Thoracic aorta (tissue), 2 donors: ENCODE measurements at regions not wholly inside any gene's neighbourhood (a gene's known extent, or its start where the extent isn't known, plus 50 kb on each side); places are given as distances from the start of the nearest gene placed in this dataset.

Experiments used
- ATAC-seq: fragments of 150-250 bp; one replicate; pipeline ENCODE4 v1.8.0; 2017; ENCODE audit warnings: low read depth; ENCODE audit not compliant: insufficient number of reproducible peaks, low FRiP score
- DNase-seq: peaks from one replicate; pipeline ENCODE4 v3.0.0-alpha.2; 2020; ENCODE audit warnings: low spot score
- H3K27ac ChIP-seq, 2 donors: fragments of 200-600 bp; sonication (generic); 1 replicate in 1 of 2; 2 replicates in 1 of 2; pipeline ENCODE4 v1.5.1; 2016; ENCODE audit warnings: mild to moderate bottlenecking in 2 of 2, moderate library complexity in 2 of 2
- H3K27me3 ChIP-seq: fragments of 200-600 bp; sonication (generic); replicated peaks from 2 replicates; pipeline ENCODE4 v1.6.0; 2016; ENCODE audit warnings: mild to moderate bottlenecking; ENCODE audit not compliant: insufficient read depth
- H3K36me3 ChIP-seq: fragments of 200-600 bp; sonication (generic); one replicate; pipeline ENCODE4 v1.5.1; 2016
- H3K4me1 ChIP-seq, 2 donors: fragments of 200-600 bp; sonication (generic); 1 replicate in 1 of 2; 2 replicates in 1 of 2; pipeline versions ENCODE4 v1.5.1 to v1.6.0; 2016; ENCODE audit warnings: low read depth in 2 of 2, mild to moderate bottlenecking in 1 of 2; ENCODE audit not compliant: control insufficient read depth in 1 of 2
- H3K4me3 ChIP-seq: fragments of 200-600 bp; sonication (generic); 2 replicates; pipeline ENCODE4 v1.5.1; 2016; ENCODE audit warnings: mild to moderate bottlenecking
- H3K9me3 ChIP-seq: fragments of 200-600 bp; sonication (generic); 2 replicates; pipeline ENCODE4 v1.5.1; 2016
- CTCF ChIP-seq: fragments of 200-600 bp; sonication (generic); IDR thresholded peaks from one replicate; pipeline ENCODE4 v1.5.1; 2019; ENCODE audit warnings: antibody characterized with exemption

GRCh38 chr1:188261849-188262248, 1433.1 kb downstream of the PLA2G4A start:
- Histone ChIP-seq H3K27me3 (no peaks in the 10 kb centered on the region), H3K36me3 (no peaks in the 10 kb centered on the region), H3K9me3 (no peaks in the 10 kb centered on the region), H3K27ac (no peak overlapping the region), H3K4me3 (no peak overlapping the region), H3K4me1 (no peaks in the 10 kb centered on the region)
- ATAC-seq (no peak), DNase-seq (no peak)
- TF ChIP-seq CTCF: no peak

GRCh38 chr1:188269956-188270355, 1441.2 kb downstream of the PLA2G4A start:
- H3K36me3 ChIP-seq: no peaks in the 10 kb centered on the region
- no peaks in the 10 kb centered on the region for H3K27me3 ChIP-seq
- no peaks in the 10 kb centered on the region for H3K9me3 ChIP-seq
- no peak for ATAC-seq
- H3K27ac ChIP-seq: no peak overlapping the region
- DNase-seq: no peak
- H3K4me1 ChIP-seq: no peaks in the 10 kb centered on the region
- no peak for TF ChIP-seq CTCF
- no peak overlapping the region for H3K4me3 ChIP-seq

- ATAC-seq (no peak), DNase-seq (no peak)
- no peaks in the 10 kb centered on the region for H3K27me3 ChIP-seq
- no peaks in the 10 kb centered on the region for H3K36me3 ChIP-seq
- no peak overlapping the region for H3K27ac ChIP-seq
- H3K9me3 ChIP-seq: no peaks in the 10 kb centered on the region
- H3K4me1 ChIP-seq: no peaks in the 10 kb centered on the region
- no peak for TF ChIP-seq CTCF
- no peak overlapping the region for H3K4me3 ChIP-seq
These were observed 1441.7 kb downstream of the PLA2G4A start for GRCh38 chr1:188270497-188270896.

- Histone ChIP-seq H3K27ac (no peak overlapping the region), H3K27me3 (no peaks in the 10 kb centered on the region), H3K4me3 (no peak overlapping the region), H3K9me3 (no peaks in the 10 kb centered on the region), H3K4me1 (no peaks in the 10 kb centered on the region), H3K36me3 (no peaks in the 10 kb centered on the region)
- ATAC-seq (no peak), DNase-seq (no peak)
- no peak for TF ChIP-seq CTCF
These were observed 1449.0 kb downstream of the PLA2G4A start for GRCh38 chr1:188277771-188278170.

GRCh38 chr1:188281921-188282320, 1453.2 kb downstream of the PLA2G4A start:
- Histone ChIP-seq H3K4me1 (no peaks in the 10 kb centered on the region), H3K27ac (no peak overlapping the region), H3K27me3 (no peaks in the 10 kb centered on the region), H3K9me3 (no peaks in the 10 kb centered on the region), H3K36me3 (no peaks in the 10 kb centered on the region), H3K4me3 (no peak overlapping the region)
- no peak for DNase-seq
- ATAC-seq: no peak
- no peak for TF ChIP-seq CTCF
